IgD-negative memory B cell (primary cell): ENCODE measurements at regions not wholly inside any gene's neighbourhood (a gene's known extent, or its start where the extent isn't known, plus 50 kb on each side); places are given as distances from the start of the nearest gene placed in this dataset.

Source experiments
- H3K27ac Mint-ChIP-seq, 3 donors: one replicate each; pipeline ENCODE4 v1.8.0; 2020 to 2022; ENCODE audit warnings: mild to moderate bottlenecking in 3 of 3, mixed read lengths in 3 of 3, moderate library complexity in 1 of 3
- H3K27me3 Mint-ChIP-seq: one replicate; pipeline ENCODE4 v1.8.0; 2021; ENCODE audit warnings: mixed read lengths
- H3K36me3 Mint-ChIP-seq: one replicate; pipeline ENCODE4 v1.8.0; 2020; ENCODE audit warnings: mild to moderate bottlenecking, mixed read lengths
- H3K4me1 Mint-ChIP-seq, 3 donors: one replicate each; pipeline ENCODE4 v1.8.0; 2020 to 2022; ENCODE audit warnings: mixed read lengths in 3 of 3, mild to moderate bottlenecking in 1 of 3
- H3K4me3 Mint-ChIP-seq, 4 donors: one replicate each; pipeline ENCODE4 v1.8.0; 2020 to 2022; ENCODE audit warnings: mild to moderate bottlenecking in 4 of 4, mixed read lengths in 4 of 4, moderate library complexity in 3 of 4
- H3K9me3 Mint-ChIP-seq, 3 donors: one replicate each; pipeline ENCODE4 v1.8.0; 2020 to 2021; ENCODE audit warnings: mixed read lengths in 3 of 3, mild to moderate bottlenecking in 1 of 3

DNA sequence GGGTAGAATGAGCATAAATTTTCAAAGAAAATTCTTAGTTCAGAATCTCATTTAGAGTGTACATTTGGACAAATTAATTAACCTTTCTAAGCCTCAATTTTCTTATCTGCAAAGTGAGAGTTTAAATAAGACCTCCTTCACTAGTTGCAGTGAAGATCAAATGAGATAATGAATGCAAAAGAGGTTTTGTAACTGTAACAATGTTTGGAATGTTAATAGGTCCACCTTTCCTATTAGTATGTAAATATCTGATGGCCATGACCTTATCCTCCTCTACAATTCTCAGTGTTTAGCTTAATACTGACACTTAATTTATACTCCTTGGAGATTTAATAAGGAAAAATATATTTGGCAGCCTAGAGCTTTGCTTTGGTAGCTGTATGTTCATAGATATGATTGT is 138.8 kb downstream of the GABRG1 start:
- Mint-ChIP-seq H3K27me3 (no peaks in the 10 kb centered on the region), H3K4me3 (no peak overlapping the region), H3K36me3 (no peaks in the 10 kb centered on the region), H3K4me1 (no peaks in the 10 kb centered on the region), H3K27ac (no peak overlapping the region), H3K9me3 (peaks cover 4 to 5% (median 4%) of the 10 kb centered on the region in 3 donors)

DNA sequence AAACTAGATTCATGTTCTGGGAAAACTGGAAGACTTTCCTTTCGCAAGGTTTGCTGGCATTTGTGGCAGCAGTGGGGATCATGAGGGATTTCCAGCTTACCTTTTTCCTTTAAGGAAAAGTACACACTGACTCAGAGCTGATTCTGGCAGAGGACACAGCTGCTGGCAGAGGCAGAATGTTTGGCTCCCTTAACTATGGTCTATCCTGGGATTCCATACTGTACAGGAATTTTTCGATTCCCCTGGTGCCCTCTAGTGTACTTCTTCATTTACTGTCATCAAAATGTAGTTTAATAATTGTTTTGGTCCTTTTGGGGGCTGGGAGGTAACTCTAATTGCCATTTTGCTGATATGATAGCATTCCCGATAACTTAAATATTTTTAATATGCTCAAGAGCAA is 152.7 kb downstream of the GABRG1 start:
- H3K36me3 Mint-ChIP-seq: no peaks in the 10 kb centered on the region
- no peak overlapping the region for H3K27ac Mint-ChIP-seq
- H3K4me3 Mint-ChIP-seq: no peak overlapping the region
- peaks cover 2 to 30% (median 4%) of the 10 kb centered on the region in 3 donors for H3K9me3 Mint-ChIP-seq
- no peaks in the 10 kb centered on the region for H3K4me1 Mint-ChIP-seq
- H3K27me3 Mint-ChIP-seq: no peaks in the 10 kb centered on the region

DNA sequence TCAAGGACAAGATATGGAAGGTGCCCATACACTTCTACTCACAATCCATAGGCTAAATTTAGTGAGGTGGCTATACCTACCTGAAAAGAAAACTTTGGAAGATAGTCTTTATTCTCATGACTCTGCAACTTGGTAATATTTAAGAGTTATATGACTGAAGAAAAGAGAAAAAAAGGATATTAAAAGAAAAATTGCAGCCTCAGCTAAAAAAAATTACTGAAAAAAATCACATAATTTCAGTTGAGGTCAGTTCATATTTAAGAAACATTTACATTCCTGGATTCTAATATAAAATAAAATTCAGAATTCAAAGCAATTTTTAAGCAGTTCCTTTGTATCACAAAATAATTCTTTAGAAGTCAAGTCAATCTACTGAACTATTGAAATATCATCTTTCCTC is 166.5 kb downstream of the GABRG1 start:
- H3K9me3 Mint-ChIP-seq: peaks cover 0 to 3% (median 0%) of the 10 kb centered on the region in 3 donors
- H3K36me3 Mint-ChIP-seq: no peaks in the 10 kb centered on the region
- no peak overlapping the region for H3K27ac Mint-ChIP-seq
- H3K4me3 Mint-ChIP-seq: no peak overlapping the region
- H3K27me3 Mint-ChIP-seq: no peaks in the 10 kb centered on the region
- no peaks in the 10 kb centered on the region for H3K4me1 Mint-ChIP-seq

DNA sequence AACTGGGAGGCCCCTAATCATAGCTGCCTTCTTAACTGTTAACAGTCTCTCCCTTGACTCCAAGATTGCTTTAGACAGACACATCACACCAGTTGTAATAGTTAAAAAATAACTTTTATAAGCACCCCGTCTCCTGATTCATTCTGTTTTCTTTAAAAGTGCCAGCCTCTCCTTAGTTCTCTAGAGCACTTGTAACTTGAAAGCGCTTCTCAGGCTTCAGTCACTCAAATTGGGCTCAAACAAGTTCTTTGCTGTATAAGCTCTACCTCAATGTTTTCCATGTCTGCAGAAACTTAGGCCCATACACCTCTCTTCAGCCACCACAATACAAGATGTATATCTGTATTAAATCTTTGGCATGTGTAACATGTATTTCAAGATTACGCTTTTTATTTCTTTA is 169.6 kb downstream of the GABRG1 start:
- H3K27me3 Mint-ChIP-seq: no peaks in the 10 kb centered on the region
- no peaks in the 10 kb centered on the region for H3K36me3 Mint-ChIP-seq
- H3K9me3 Mint-ChIP-seq: peaks cover 0 to 6% (median 0%) of the 10 kb centered on the region in 3 donors
- H3K4me1 Mint-ChIP-seq: no peaks in the 10 kb centered on the region
- no peak overlapping the region for H3K27ac Mint-ChIP-seq
- no peak overlapping the region for H3K4me3 Mint-ChIP-seq

DNA sequence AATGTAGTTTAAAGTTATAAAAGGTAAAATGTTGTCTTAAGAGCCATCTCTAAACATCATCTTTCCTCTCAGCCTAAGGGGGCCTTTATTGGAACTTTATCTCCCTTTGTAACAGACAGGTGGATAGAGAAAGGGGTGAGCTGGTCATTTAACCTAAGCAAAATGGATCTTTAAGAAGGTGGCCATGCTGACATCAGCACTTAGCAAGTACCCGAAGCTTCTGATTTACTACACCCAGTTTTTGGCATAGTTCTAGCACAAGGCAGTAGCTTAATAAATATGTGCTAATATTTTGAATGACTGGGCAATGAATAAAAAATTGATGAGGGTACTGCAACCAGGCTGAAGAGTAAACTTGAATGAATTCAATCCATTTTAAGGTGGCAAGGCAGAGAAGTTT is 172.7 kb downstream of the GABRG1 start:
- Mint-ChIP-seq H3K9me3 (peaks cover 0 to 6% (median 2%) of the 10 kb centered on the region in 3 donors), H3K4me1 (no peaks in the 10 kb centered on the region), H3K27me3 (no peaks in the 10 kb centered on the region), H3K4me3 (no peak overlapping the region), H3K27ac (no peak overlapping the region), H3K36me3 (no peaks in the 10 kb centered on the region)

DNA sequence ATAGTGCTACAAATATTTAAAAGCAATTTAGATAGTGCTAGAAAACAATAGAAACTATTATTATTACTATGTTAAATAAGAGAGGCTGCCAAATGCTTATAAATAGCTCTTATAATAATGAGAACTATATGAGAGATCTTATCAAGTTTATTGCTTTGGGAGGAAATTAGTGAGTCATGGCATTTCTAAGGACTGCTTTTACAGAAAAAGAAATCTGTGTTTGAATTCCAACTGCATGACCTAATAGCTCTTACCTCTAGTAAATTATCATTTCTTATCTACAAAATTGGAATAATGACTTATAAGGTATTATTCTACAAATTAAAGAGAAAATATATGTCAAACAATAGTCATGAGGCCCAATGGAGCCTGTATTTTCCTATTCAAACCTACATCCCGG is 177.2 kb downstream of the GABRG1 start:
- Mint-ChIP-seq H3K27me3 (no peaks in the 10 kb centered on the region), H3K4me1 (no peaks in the 10 kb centered on the region), H3K36me3 (no peaks in the 10 kb centered on the region), H3K4me3 (no peak overlapping the region), H3K9me3 (peaks cover 0 to 10% (median 2%) of the 10 kb centered on the region in 3 donors), H3K27ac (no peak overlapping the region)

DNA sequence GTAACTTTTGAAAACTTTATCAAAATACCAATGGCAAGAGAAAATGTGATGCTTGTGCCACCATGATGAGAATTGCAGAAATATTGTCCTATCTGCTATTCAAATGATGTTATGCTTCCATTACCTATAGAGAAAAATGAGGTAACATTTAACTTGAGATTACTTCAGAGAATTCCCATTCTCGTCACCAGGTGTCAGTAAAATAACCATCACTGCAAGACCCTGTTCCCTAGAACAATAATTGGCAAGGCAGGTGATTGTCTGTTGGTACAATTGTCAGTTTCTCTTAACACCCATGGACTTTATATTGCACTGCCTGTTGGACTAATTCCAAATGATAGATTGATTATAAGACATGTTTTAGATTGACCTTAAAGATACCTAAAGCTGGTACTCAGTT is 179.9 kb downstream of the GABRG1 start:
- Mint-ChIP-seq H3K4me3 (no peak overlapping the region), H3K4me1 (no peaks in the 10 kb centered on the region), H3K9me3 (peaks cover 0 to 14% (median 2%) of the 10 kb centered on the region in 3 donors), H3K36me3 (no peaks in the 10 kb centered on the region), H3K27ac (no peak overlapping the region), H3K27me3 (no peaks in the 10 kb centered on the region)

DNA sequence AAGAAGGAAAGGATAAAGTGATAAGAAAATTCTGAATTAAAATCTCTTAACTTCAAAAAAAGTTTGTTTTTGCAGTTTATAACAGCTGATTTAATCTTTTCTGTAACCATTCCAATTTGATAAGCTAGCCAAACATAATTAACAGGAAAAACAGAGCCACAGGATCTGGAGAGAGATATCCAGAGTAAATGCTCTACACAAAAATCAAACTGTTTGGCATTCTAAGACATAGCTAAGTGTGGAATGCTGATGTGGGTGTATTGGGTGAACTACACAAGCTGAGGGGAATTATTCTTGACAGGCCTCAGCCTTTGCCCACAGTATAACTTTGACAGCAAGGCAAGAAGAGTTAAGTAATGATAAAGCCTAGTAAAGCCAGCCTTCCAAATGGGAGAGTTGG is 184.8 kb downstream of the GABRG1 start:
- H3K9me3 Mint-ChIP-seq: peaks cover 0 to 14% (median 0%) of the 10 kb centered on the region in 3 donors
- H3K36me3 Mint-ChIP-seq: no peaks in the 10 kb centered on the region
- no peaks in the 10 kb centered on the region for H3K4me1 Mint-ChIP-seq
- H3K27me3 Mint-ChIP-seq: no peaks in the 10 kb centered on the region
- no peak overlapping the region for H3K4me3 Mint-ChIP-seq
- H3K27ac Mint-ChIP-seq: no peak overlapping the region

DNA sequence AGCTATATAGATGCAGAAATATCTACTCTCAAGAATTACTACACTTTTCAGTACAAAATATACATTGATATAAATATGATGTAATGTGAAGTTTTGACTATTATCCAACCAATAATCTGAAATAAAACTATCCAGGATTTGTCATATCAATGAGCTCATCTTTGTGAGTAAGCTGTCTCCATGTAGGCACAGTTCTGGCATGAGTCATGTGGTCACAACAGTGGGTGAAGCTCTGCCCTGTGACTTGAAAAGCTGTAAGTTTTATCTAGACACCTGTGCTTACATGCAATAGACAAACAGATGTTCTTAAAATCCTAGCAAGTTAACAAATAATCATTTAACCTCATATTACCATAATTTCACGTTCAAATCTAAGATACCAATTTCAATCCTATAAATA is 192.7 kb downstream of the GABRG1 start:
- H3K27ac Mint-ChIP-seq: no peak overlapping the region
- peaks cover 0 to 6% (median 2%) of the 10 kb centered on the region in 3 donors for H3K9me3 Mint-ChIP-seq
- H3K4me3 Mint-ChIP-seq: no peak overlapping the region
- H3K36me3 Mint-ChIP-seq: no peaks in the 10 kb centered on the region
- no peaks in the 10 kb centered on the region for H3K4me1 Mint-ChIP-seq
- no peaks in the 10 kb centered on the region for H3K27me3 Mint-ChIP-seq

DNA sequence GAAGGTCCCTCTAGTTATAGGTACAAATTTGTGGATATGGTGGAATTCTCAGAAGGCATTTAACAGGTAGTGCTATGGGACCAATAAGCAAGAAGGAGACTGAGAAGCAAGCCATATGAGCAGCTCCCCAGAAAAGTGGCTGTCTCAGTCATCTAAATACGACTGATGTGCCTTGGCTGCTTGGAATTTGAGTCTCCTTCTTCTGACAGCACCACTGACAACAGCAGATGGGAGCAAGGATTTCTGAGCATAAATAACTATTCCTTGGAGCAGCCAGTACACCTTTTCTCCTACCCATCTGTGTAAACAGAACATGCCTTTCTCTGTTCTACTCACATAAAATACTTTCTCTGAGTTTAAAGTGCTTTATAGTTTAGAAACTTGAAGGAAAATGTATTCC is 196.2 kb downstream of the GABRG1 start:
- Mint-ChIP-seq H3K4me3 (no peak overlapping the region), H3K27me3 (no peaks in the 10 kb centered on the region), H3K4me1 (no peaks in the 10 kb centered on the region), H3K27ac (no peak overlapping the region), H3K36me3 (no peaks in the 10 kb centered on the region), H3K9me3 (peaks cover 2 to 4% (median 2%) of the 10 kb centered on the region in 3 donors)

DNA sequence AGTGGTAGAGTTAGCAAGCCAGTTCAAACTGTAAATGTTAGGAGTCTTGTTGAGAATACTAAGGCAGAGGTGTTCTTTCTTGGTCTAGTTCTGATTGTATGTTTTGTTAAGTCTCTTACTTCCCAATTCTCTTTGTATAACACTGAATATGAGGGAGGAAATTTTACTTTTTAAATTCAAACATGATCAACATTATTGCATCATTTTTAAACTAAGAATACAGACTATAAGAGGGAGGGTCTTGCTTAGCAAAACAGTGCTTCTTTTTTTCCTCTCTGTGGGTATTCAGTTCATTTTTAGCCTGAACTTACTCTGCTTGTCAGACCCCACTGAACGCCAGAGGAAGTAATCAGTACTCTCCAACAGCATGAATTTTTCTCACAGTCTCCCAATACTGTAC is 198.0 kb downstream of the GABRG1 start:
- Mint-ChIP-seq H3K4me1 (no peaks in the 10 kb centered on the region), H3K4me3 (no peak overlapping the region), H3K27ac (no peak overlapping the region), H3K27me3 (no peaks in the 10 kb centered on the region), H3K36me3 (no peaks in the 10 kb centered on the region), H3K9me3 (peaks cover 0 to 7% (median 2%) of the 10 kb centered on the region in 3 donors)

DNA sequence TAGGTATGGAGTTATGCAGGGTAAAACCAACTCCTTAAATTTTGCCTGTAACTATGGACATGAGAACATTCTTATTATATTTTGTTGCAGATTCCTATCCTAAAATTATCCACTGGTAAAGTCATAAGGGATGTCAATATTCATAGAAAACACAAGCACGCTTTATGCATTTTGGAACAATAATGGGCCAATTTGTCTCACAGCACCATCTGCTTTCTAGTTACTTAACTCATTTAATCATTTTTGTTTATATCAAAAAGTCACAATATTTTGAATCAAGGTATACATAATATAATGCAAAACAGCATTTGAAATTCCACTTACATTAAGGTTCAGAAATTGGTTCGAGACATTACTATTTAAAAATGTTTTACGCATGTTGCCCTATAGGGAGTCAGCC is 203.0 kb downstream of the GABRG1 start:
- Mint-ChIP-seq H3K36me3 (no peaks in the 10 kb centered on the region), H3K4me1 (no peaks in the 10 kb centered on the region), H3K4me3 (no peak overlapping the region), H3K27ac (no peak overlapping the region), H3K27me3 (no peaks in the 10 kb centered on the region), H3K9me3 (peaks cover 0 to 7% (median 4%) of the 10 kb centered on the region in 3 donors)

DNA sequence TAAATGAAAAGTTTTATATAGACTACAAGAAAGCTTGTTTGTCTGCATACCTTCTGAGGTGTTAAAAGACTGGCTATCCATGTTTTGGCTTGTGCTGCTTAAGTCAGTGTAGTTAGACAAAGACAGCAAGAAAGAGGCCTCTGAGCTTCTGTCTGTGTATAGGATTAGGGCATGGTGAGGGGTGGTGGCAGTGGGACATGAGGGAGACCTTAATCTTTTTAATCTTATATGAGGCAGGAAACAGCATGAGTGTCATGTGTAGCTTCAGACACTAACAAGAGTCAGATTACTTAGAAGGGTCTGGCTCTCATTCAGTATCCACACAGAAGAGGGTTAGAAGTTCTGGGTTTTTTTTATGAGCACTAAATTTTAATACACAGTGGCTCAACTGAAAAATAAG is 213.3 kb downstream of the GABRG1 start:
- Mint-ChIP-seq H3K4me1 (no peaks in the 10 kb centered on the region), H3K9me3 (peaks cover 1 to 5% (median 1%) of the 10 kb centered on the region in 3 donors), H3K36me3 (no peaks in the 10 kb centered on the region), H3K27me3 (no peaks in the 10 kb centered on the region), H3K4me3 (no peak overlapping the region), H3K27ac (no peak overlapping the region)

DNA sequence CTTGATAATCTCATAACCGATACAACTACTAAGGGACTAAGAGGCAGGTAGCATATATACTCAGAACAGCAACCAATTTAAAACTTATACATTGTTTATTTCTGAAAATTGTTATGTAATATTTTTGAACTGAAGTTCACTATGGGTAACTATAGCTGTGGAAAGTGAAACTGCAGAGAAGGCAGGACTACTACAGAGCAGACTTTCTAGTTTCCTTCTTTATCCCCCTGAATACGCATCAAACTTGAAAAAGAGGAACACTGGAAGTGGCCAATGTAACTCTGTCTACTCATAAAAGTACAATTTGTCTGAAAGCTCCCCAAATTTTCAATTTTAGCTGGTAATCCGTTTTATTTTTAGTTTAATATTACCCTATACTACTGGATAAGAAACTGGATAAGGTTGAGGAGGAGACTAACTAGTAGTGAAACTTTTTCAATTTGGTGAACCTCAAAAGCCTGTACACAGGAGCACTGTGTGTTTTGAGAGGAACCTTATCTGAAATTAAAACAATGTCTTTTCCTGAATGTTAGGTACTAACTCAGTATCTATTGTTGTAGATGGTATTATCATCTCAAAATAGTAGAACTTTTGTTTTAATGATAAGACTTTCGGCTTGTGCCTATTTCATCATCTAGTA is 225.8 kb downstream of the GABRG1 start:
- no peak overlapping the region for H3K27ac Mint-ChIP-seq
- no peaks in the 10 kb centered on the region for H3K36me3 Mint-ChIP-seq
- H3K9me3 Mint-ChIP-seq: peaks cover 2 to 6% (median 4%) of the 10 kb centered on the region in 3 donors
- H3K4me1 Mint-ChIP-seq: no peaks in the 10 kb centered on the region
- no peak overlapping the region for H3K4me3 Mint-ChIP-seq
- no peaks in the 10 kb centered on the region for H3K27me3 Mint-ChIP-seq

DNA sequence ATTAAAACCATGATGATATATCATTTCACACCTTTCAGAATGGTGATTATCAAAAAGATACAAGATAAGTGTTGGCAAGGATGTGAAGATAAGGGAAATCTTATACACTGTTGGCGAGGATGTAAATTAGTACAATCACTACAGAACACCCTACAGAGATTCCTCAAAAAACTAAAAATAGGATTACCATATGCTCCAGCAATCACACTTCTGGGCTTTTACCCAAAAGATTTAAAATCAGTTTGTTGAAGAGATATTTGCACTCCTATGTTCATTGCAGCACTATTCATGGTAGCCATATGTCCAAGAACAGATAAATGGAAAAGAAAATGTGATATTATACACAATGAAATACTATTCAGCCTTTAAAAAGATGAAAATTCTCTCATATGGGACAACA is 240.4 kb downstream of the GABRG1 start:
- Mint-ChIP-seq H3K9me3 (peaks cover 3 to 22% (median 7%) of the 10 kb centered on the region in 3 donors), H3K27me3 (no peaks in the 10 kb centered on the region), H3K4me1 (no peaks in the 10 kb centered on the region), H3K27ac (no peak overlapping the region), H3K4me3 (no peak overlapping the region), H3K36me3 (no peaks in the 10 kb centered on the region)

DNA sequence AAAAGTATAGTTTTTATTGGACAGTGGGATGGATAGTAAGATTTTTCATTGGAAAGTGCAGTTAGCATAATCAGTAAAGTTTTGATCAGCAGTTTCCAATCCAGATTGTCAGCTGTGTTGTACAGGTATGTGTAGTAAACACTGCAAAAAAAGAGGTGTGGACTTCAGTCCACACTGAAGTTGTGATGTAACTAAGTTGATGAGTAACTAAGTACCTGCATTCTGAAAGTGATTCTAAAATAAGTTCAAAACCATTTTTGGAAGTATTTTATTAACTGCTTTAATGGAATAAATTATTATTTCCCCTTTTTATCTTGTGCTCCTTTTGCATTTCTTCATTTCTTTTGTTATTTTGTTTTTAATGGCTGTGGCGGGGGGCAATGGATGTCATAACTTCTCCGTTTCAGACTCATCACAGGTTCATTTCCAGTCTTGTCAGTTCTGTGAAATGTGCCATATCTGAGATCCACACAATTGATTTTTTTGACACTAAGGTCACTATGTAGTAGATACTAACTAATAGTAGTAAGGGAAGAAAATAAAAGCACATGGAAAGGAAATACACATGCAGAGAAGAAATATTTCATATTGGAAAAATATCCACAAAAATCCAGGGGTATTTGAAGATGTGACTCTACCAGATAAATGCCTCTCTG is 247.5 kb downstream of the GABRG1 start:
- H3K4me3 Mint-ChIP-seq: no peak overlapping the region
- no peak overlapping the region for H3K27ac Mint-ChIP-seq

More for the DNA sequence above, 247.5 kb downstream of the GABRG1 start:
- Mint-ChIP-seq H3K4me1 (no peaks in the 10 kb centered on the region), H3K9me3 (peaks cover 3 to 14% (median 5%) of the 10 kb centered on the region in 3 donors), H3K36me3 (no peaks in the 10 kb centered on the region), H3K27me3 (no peaks in the 10 kb centered on the region)
